HEK293T (cell line): ENCODE measurements at regions not wholly inside any gene's neighbourhood (a gene's known extent, or its start where the extent isn't known, plus 50 kb on each side); places are given as distances from the start of the nearest gene placed in this dataset.
"Not testable (repeated sequence)": the region's sequence is repeated elsewhere in the genome, so short reads cannot be mapped to it uniquely, and the experiment has no call there.

Source experiments
- BHLHE40 ChIP-seq: fragments of 450-650 bp; IDR thresholded peaks from 2 replicates; pipeline ENCODE4 v1.6.1; 2016; ENCODE audit warnings: mild to moderate bottlenecking, moderate library complexity, borderline replicate concordance
- ELF4 ChIP-seq: fragments of 450-650 bp; IDR thresholded peaks from 2 replicates; pipeline ENCODE4 v1.6.1; 2017; ENCODE audit warnings: antibody characterized with exemption
- FOXK2 ChIP-seq: fragments of 450-650 bp; IDR thresholded peaks from 2 replicates; pipeline ENCODE4 v1.6.1; 2016; ENCODE audit warnings: mild to moderate bottlenecking
- HDGF ChIP-seq: fragments of 450-650 bp; IDR thresholded peaks from 2 replicates; pipeline ENCODE4 v1.6.1; 2017; ENCODE audit warnings: antibody characterized with exemption, borderline replicate concordance
- LEF1 ChIP-seq: fragments of 450-650 bp; IDR thresholded peaks from 2 replicates; pipeline ENCODE4 v1.6.1; 2017; ENCODE audit warnings: mild to moderate bottlenecking, borderline replicate concordance
- NFRKB ChIP-seq: fragments of 450-650 bp; IDR thresholded peaks from 2 replicates; pipeline ENCODE4 v1.6.1; 2016; ENCODE audit warnings: mild to moderate bottlenecking, moderate library complexity
- SP1 ChIP-seq: fragments of 450-650 bp; IDR thresholded peaks from 2 replicates; pipeline ENCODE4 v1.6.1; 2017
- SUZ12 ChIP-seq: fragments of 450-650 bp; IDR thresholded peaks from 2 replicates; pipeline ENCODE4 v1.6.1; 2016; ENCODE audit warnings: mild to moderate bottlenecking
- TARDBP ChIP-seq: fragments of 450-650 bp; IDR thresholded peaks from 2 replicates; pipeline ENCODE4 v1.6.1; 2016
- ZNF384 ChIP-seq: fragments of 450-650 bp; IDR thresholded peaks from 2 replicates; pipeline ENCODE4 v1.6.1; 2016
- TF ChIP-seq, protein P1 (sequence below): fragments of 450-650 bp; IDR thresholded peaks from 2 replicates; pipeline ENCODE4 v1.6.1; 2016

GRCh38 chr15:91415258-91415657, 315.2 kb downstream of the SV2B start:
- not testable (repeated sequence) for TF ChIP-seq TARDBP, BHLHE40, ELF4, NFRKB, SUZ12, FOXK2, HDGF, SP1, LEF1, ZNF384
- TF ChIP-seq, protein P1, sequence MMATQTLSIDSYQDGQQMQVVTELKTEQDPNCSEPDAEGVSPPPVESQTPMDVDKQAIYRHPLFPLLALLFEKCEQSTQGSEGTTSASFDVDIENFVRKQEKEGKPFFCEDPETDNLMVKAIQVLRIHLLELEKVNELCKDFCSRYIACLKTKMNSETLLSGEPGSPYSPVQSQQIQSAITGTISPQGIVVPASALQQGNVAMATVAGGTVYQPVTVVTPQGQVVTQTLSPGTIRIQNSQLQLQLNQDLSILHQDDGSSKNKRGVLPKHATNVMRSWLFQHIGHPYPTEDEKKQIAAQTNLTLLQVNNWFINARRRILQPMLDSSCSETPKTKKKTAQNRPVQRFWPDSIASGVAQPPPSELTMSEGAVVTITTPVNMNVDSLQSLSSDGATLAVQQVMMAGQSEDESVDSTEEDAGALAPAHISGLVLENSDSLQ, result not testable (repeated sequence)
